Myocyte (in vitro differentiated cells): ENCODE measurements at regions not wholly inside any gene's neighbourhood (a gene's known extent, or its start where the extent isn't known, plus 50 kb on each side); places are given as distances from the start of the nearest gene placed in this dataset.
"Not testable (repeated sequence)": the region's sequence is repeated elsewhere in the genome, so short reads cannot be mapped to it uniquely, and the experiment has no call there.

Experiments used
- DNase-seq: peaks from one replicate; pipeline ENCODE4 v3.0.0-alpha.2; 2012; ENCODE audit warnings: low read depth

DNA sequence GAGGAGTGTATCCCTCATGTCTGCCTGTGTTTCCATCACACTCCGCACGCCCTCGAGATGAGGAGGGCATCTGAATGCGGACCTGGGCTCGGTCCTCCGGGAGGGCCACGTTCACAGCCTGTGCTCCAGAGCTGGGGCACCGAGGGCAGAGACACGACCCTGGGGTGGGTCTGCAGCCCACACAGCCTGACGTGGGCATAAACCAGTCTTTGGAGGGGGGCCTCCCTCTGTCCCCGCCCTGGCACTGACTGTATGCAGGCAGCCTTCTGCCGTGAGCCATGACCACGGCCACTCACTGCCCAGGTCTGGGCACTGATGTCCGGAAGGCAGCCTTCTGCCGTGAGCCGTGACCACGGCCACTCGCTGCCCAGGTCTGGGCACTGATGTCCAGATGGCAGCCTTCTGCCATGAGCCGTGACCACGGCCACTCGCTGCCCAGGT lies 1425.1 kb downstream of the BRD1 start:
- no peak for DNase-seq

DNA sequence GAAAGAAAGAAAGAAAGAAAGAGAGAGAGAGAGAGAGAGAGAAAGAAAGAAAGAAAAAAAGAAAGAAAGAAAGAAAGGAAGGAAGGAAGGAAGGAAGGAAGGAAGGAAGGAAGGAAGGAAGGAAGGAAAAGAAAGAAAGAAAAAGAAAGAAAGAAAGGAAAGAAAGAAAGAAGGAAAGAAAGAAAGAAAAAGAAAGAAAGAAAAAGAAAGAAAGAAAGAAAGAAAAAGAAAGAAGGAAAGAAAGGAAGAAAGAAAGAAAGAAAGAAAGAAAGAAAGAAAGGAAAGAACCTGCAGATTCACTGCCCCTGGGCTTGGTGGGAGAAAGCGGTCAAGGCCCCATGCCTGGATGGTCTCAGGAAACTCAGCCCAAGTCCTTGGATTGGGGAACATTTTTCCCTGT lies 1426.2 kb downstream of the BRD1 start:
- DNase-seq, result not testable (repeated sequence)

GRCh38 chr22:48398181-48398905 lies 1429.3 kb downstream of the BRD1 start:
- no peak for DNase-seq

- DNase-seq, result no peak
Measured at GRCh38 chr22:48397531-48398180, 1430.0 kb downstream of the BRD1 start.

- no peak for DNase-seq
Measured at GRCh38 chr22:48396785-48397530, 1430.7 kb downstream of the BRD1 start.

DNA sequence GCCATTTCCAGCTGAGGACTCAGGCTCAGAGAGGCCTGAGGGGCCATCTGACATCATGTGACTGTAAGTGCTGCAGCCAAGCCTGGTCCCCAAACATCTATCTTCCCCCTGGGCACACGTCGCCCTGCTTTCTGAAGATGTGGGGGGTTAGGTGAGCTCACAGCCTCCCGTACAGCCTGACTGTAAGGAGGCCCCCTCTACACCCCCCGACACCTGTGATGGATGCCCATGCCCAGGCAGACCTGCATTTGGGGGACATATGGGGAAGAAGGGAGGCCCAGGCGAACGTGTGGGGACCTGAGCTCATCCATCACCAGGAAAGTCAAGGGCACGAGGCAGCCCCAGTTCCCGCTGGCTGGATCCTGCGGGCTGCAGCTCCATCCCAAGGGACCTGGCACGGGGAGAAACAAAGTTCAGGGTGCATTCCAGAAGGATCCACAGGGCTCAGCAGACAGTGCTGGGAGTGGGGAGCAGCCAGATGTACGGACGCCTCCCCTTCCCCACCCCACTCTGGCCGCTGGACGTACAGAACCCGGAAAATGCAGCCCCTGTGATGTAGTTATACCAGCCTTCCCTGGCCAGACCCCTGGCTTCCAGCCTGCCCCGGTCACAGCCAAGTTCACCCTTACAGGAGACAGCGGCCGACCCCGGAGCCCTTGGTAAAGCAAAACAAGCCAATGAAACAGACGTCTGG lies 1431.4 kb downstream of the BRD1 start:
- DNase-seq, result no peak

GRCh38 chr22:48395201-48395600 lies 1432.5 kb downstream of the BRD1 start:
- DNase-seq, result no peak

DNA sequence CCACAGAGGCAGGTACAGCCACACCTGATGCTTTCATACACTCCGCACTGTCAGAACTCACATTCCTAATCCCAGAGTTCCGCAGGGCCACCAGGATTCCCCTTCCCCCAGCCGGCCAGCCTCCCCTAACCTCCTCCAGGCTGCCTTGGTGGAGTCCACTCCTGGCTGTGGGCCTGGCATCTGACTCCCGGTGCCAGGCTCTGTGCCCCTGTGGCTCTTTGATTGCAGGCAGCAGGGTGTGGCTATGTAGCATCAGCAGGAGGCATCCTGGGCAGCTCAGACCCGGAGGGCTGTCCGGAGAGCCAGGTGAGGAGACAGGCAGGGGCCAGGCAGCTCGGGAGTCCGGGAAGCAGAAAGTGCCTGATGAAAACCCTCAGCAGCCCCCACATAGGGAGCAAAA lies 1432.9 kb downstream of the BRD1 start:
- DNase-seq, result no peak

GRCh38 chr22:48393885-48394284 lies 1433.8 kb downstream of the BRD1 start:
- DNase-seq, result no peak

DNA sequence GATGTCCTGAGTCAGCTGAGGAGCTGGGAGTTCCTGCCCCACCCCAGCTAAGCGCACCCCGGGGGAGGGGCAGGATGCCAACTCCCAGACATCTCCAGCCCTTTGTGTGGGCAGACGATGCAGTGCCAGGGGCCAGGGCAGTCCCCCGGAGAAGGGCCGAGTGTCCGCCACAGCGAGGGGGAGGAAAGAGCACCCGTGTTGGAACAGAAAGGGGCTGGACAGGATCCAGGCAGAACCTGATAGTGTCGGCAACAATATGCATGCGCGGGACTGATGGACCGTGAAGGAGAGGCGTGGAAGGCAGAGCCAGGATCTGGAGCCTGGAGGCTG lies 1434.7 kb downstream of the BRD1 start:
- no peak for DNase-seq

GRCh38 chr22:48391820-48392219 lies 1435.9 kb downstream of the BRD1 start:
- no peak for DNase-seq

GRCh38 chr22:48391171-48391711 lies 1436.4 kb downstream of the BRD1 start:
- DNase-seq, result no peak

GRCh38 chr22:48389916-48390315 lies 1437.8 kb downstream of the BRD1 start:
- DNase-seq, result no peak

DNA sequence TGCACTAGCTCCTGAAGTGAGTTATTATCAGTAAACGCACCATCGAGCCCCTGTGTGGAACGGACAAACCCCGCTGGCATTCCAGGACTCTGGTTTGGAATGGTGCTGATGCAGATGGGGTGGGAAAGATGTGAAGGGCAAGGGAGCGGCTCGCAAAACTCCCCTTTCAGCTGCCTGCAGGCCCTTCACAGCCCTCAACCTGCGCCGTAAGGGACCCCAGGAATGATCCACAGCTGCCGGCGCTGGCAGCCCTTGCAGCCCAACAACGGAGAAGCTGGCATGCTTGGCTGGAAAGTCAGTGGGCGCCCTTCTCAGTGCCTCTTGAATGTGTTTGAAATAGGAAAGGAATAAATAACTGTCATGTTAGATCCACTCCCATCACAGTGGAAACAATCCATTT lies 1445.5 kb downstream of the BRD1 start:
- DNase-seq, result no peak

- DNase-seq, result no peak
Measured at GRCh38 chr22:48380016-48380665, 1447.5 kb downstream of the BRD1 start.

GRCh38 chr22:48379371-48379770 lies 1448.3 kb downstream of the BRD1 start:
- no peak for DNase-seq

- DNase-seq, result no peak
Measured at GRCh38 chr22:48378673-48379072, 1449.0 kb downstream of the BRD1 start.

GRCh38 chr22:48376936-48377712 lies 1450.5 kb downstream of the BRD1 start:
- no peak for DNase-seq

DNA sequence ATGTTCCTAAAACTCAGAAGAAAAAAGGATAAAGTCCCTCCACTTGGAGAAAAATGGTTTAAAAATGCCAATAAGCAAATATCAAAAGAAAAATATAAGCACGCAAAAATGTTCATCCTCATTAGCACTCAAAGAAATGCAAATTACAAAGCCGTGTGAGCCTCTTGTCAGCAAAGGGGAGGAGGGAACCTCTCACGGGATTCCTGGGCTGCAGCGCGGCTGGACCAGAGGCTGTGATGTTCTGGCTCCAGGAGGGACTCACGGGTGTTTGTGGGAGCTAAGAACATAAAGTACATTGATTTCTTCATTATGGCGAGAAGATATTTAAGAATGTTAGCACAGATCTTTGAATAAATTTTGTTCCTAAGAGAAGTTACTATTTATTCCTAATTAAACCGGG lies 1451.2 kb downstream of the BRD1 start:
- no peak for DNase-seq

DNA sequence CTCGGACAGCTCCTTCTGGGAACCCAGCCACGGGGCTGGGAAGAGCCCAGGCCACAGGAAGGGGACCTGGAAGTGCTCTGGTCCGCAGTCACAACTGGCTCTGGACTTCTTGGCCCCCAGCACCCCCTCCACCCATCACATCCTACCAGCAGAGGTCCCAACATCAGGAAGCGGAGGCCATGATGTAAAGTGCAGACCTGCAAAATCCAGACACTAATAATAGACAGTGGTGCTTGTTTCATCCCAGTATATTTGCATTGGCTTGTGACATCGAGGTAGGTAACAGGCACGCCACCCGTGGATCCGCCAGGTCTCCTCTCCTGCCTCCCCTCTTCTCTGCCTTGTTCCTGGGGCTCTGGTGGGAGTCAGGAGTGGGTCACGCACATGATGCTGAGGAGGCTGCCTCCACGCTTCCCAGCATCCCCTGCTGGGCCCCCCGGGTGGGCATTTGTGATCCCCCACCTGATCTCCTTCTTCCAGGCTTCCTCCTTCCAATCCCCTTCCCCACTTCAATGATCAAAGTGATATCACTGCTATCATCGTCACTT lies 1454.0 kb downstream of the BRD1 start:
- no peak for DNase-seq
